GM19025 (cell line): ENCODE measurements at regions not wholly inside any gene's neighbourhood (a gene's known extent, or its start where the extent isn't known, plus 50 kb on each side); places are given as distances from the start of the nearest gene placed in this dataset.

ENCODE experiments used
- ATAC-seq: cut with Tn5 transposase; IDR thresholded peaks from one replicate; pipeline ENCODE4 v1.9.1; 2021; ENCODE audit warnings: mild to moderate bottlenecking, low read depth, moderate library complexity; ENCODE audit not compliant: unreplicated experiment

- ATAC-seq: no peak
These were observed 310.1 kb downstream of the MYCN start for GRCh38 chr2:16250466-16250865.

- no peak for ATAC-seq
These were observed 309.7 kb downstream of the MYCN start for GRCh38 chr2:16250056-16250425.

- no peak for ATAC-seq
These were observed 309.1 kb downstream of the MYCN start for GRCh38 chr2:16249246-16250055.

- ATAC-seq: no peak
These were observed 308.3 kb downstream of the MYCN start for GRCh38 chr2:16248571-16249105.

- no peak for ATAC-seq
These were observed 307.2 kb downstream of the MYCN start for GRCh38 chr2:16247326-16248122.

- no peak for ATAC-seq
These were observed 306.6 kb downstream of the MYCN start for GRCh38 chr2:16246911-16247310.

- no peak for ATAC-seq
These were observed 306.0 kb downstream of the MYCN start for GRCh38 chr2:16246281-16246850.

GRCh38 chr2:16245481-16246054 is 305.2 kb downstream of the MYCN start:
- ATAC-seq: no peak

- ATAC-seq: no peak
These were observed 304.6 kb downstream of the MYCN start for GRCh38 chr2:16244966-16245320.

GRCh38 chr2:16244153-16244965 is 304.0 kb downstream of the MYCN start:
- ATAC-seq: no peak

GRCh38 chr2:16243411-16243996 is 303.2 kb downstream of the MYCN start:
- no peak for ATAC-seq

GRCh38 chr2:16242906-16243305 is 302.6 kb downstream of the MYCN start:
- no peak for ATAC-seq

- no peak for ATAC-seq
These were observed 301.1 kb downstream of the MYCN start for GRCh38 chr2:16241166-16242160.

- ATAC-seq: no peak
These were observed 300.1 kb downstream of the MYCN start for GRCh38 chr2:16240402-16240801.

- no peak for ATAC-seq
These were observed 299.0 kb downstream of the MYCN start for GRCh38 chr2:16239296-16239850.

GRCh38 chr2:16238786-16239185 is 298.4 kb downstream of the MYCN start:
- no peak for ATAC-seq

- no peak for ATAC-seq
These were observed 297.8 kb downstream of the MYCN start for GRCh38 chr2:16238001-16238761.

GRCh38 chr2:16235747-16236146 is 295.4 kb downstream of the MYCN start:
- ATAC-seq: no peak
